ENCODE measurements at regions not wholly inside any gene's neighbourhood (a gene's known extent, or its start where the extent isn't known, plus 50 kb on each side); places are given as distances from the start of the nearest gene placed in this dataset.
A peak's percentile ranks its signal among the peaks of the same experiment; 100 is the strongest.

- intact Hi-C loops (cut with micrococcal nuclease), result loop anchor here (1.0 to 5.0 kb wide), 18 partner anchors 50 to 578 kb away; partner anchors contain the start of gene KCNJ1
- peaks cover 1% of the 10 kb centered on the region for H3K27me3 Mint-ChIP-seq (ENCODE audit: insufficient read depth)
- H3K9me3 Mint-ChIP-seq, result no peaks in the 10 kb centered on the region
- H3K27ac Mint-ChIP-seq, result peak overlapping the region; percentile 98
- H3K4me1 Mint-ChIP-seq (ENCODE audit: low read depth), result peaks cover 93% of the 10 kb centered on the region
- H3K36me3 Mint-ChIP-seq (ENCODE audit: low read depth), result peaks cover 4% of the 10 kb centered on the region
- peak overlapping the region; percentile 55 for H3K4me3 Mint-ChIP-seq
- peak; percentile 57 for DNase-seq (ENCODE audit: low spot score)
These were observed 298.3 kb downstream of the ETS1 start for GRCh38 chr11:128289048-128289447.

GRCh38 chr11:128288368-128288767 lies 299.0 kb downstream of the ETS1 start:
- intact Hi-C loops (cut with micrococcal nuclease), result loop anchor here (2.0 to 5.0 kb wide), 3 partner anchors 106 to 579 kb away; partner anchors contain the start of gene KCNJ1

GRCh38 chr11:128285321-128285720 lies 302.0 kb downstream of the ETS1 start:
- peaks cover 3% of the 10 kb centered on the region for H3K27me3 Mint-ChIP-seq (ENCODE audit: insufficient read depth)
- no peaks in the 10 kb centered on the region for H3K9me3 Mint-ChIP-seq
- no peak overlapping the region for H3K4me3 Mint-ChIP-seq
- no peak overlapping the region for H3K27ac Mint-ChIP-seq
- peaks cover 56% of the 10 kb centered on the region for H3K4me1 Mint-ChIP-seq (ENCODE audit: low read depth)
- no peaks in the 10 kb centered on the region for H3K36me3 Mint-ChIP-seq (ENCODE audit: low read depth)
- intact Hi-C loops (cut with micrococcal nuclease), result loop anchor here (5.0 kb wide), 2 partner anchors 452 to 582 kb away; partner anchors contain the start of gene KCNJ1
- no peak for DNase-seq (ENCODE audit: low spot score)

More at GRCh38 chr11:128288368-128288767, 299.0 kb downstream of the ETS1 start:
- no peaks in the 10 kb centered on the region for H3K9me3 Mint-ChIP-seq
- peak overlapping the region; percentile 98 for H3K27ac Mint-ChIP-seq
- H3K27me3 Mint-ChIP-seq (ENCODE audit: insufficient read depth), result peaks cover 1% of the 10 kb centered on the region
- DNase-seq (ENCODE audit: low spot score), result no peak
- H3K4me3 Mint-ChIP-seq, result peak overlapping the region; percentile 55
- peaks cover 87% of the 10 kb centered on the region for H3K4me1 Mint-ChIP-seq (ENCODE audit: low read depth)
- peaks cover 2% of the 10 kb centered on the region for H3K36me3 Mint-ChIP-seq (ENCODE audit: low read depth)

GRCh38 chr11:128284634-128285033 lies 302.7 kb downstream of the ETS1 start:
- Mint-ChIP-seq H3K9me3 (no peaks in the 10 kb centered on the region), H3K4me3 (peak overlapping the region; percentile 24), H3K27ac (no peak overlapping the region), H3K4me1 (ENCODE audit: low read depth) (peaks cover 49% of the 10 kb centered on the region), H3K27me3 (ENCODE audit: insufficient read depth) (peaks cover 3% of the 10 kb centered on the region), H3K36me3 (ENCODE audit: low read depth) (no peaks in the 10 kb centered on the region)
- DNase-seq (ENCODE audit: low spot score), result no peak
- intact Hi-C loops (cut with micrococcal nuclease), result loop anchor here (5.0 kb wide), 2 partner anchors 453 to 583 kb away; partner anchors contain the start of gene KCNJ1

- DNase-seq (ENCODE audit: low spot score), result no peak
- H3K27ac Mint-ChIP-seq, result no peak overlapping the region
- H3K27me3 Mint-ChIP-seq (ENCODE audit: insufficient read depth), result peaks cover 3% of the 10 kb centered on the region
- no peaks in the 10 kb centered on the region for H3K9me3 Mint-ChIP-seq
- H3K36me3 Mint-ChIP-seq (ENCODE audit: low read depth), result no peaks in the 10 kb centered on the region
- intact Hi-C loops (cut with micrococcal nuclease), result no loop called here
- peaks cover 37% of the 10 kb centered on the region for H3K4me1 Mint-ChIP-seq (ENCODE audit: low read depth)
- no peak overlapping the region for H3K4me3 Mint-ChIP-seq
These were observed 303.9 kb downstream of the ETS1 start for GRCh38 chr11:128283451-128283850.

- H3K27me3 Mint-ChIP-seq (ENCODE audit: insufficient read depth), result peaks cover 3% of the 10 kb centered on the region
- H3K9me3 Mint-ChIP-seq, result no peaks in the 10 kb centered on the region
- H3K27ac Mint-ChIP-seq, result no peak overlapping the region
- intact Hi-C loops (cut with micrococcal nuclease), result no loop called here
- H3K4me3 Mint-ChIP-seq, result no peak overlapping the region
- H3K4me1 Mint-ChIP-seq (ENCODE audit: low read depth), result peaks cover 23% of the 10 kb centered on the region
- DNase-seq (ENCODE audit: low spot score), result no peak
- no peaks in the 10 kb centered on the region for H3K36me3 Mint-ChIP-seq (ENCODE audit: low read depth)
These were observed 305.3 kb downstream of the ETS1 start for GRCh38 chr11:128282053-128282452.

- no peak for DNase-seq (ENCODE audit: low spot score)
- Mint-ChIP-seq H3K4me3 (no peak overlapping the region), H3K9me3 (peaks cover 4% of the 10 kb centered on the region), H3K27me3 (ENCODE audit: insufficient read depth) (peaks cover 6% of the 10 kb centered on the region), H3K4me1 (ENCODE audit: low read depth) (peaks cover 2% of the 10 kb centered on the region), H3K27ac (no peak overlapping the region), H3K36me3 (ENCODE audit: low read depth) (peaks cover 2% of the 10 kb centered on the region)
- intact Hi-C loops (cut with micrococcal nuclease), result no loop called here
These were observed 307.5 kb downstream of the ETS1 start for GRCh38 chr11:128279866-128280265.

GRCh38 chr11:128273736-128274135 lies 313.6 kb downstream of the ETS1 start:
- DNase-seq (ENCODE audit: low spot score), result no peak
- peaks cover 16% of the 10 kb centered on the region for H3K4me1 Mint-ChIP-seq (ENCODE audit: low read depth)
- intact Hi-C loops (cut with micrococcal nuclease), result no loop called here
- peaks cover 5% of the 10 kb centered on the region for H3K27me3 Mint-ChIP-seq (ENCODE audit: insufficient read depth)
- H3K9me3 Mint-ChIP-seq, result peaks cover 4% of the 10 kb centered on the region
- peaks cover 5% of the 10 kb centered on the region for H3K36me3 Mint-ChIP-seq (ENCODE audit: low read depth)
- H3K27ac Mint-ChIP-seq, result no peak overlapping the region
- H3K4me3 Mint-ChIP-seq, result no peak overlapping the region

GRCh38 chr11:128271401-128271800 lies 316.0 kb downstream of the ETS1 start:
- Mint-ChIP-seq H3K27ac (no peak overlapping the region), H3K27me3 (ENCODE audit: insufficient read depth) (peaks cover 3% of the 10 kb centered on the region), H3K36me3 (ENCODE audit: low read depth) (peaks cover 5% of the 10 kb centered on the region), H3K4me1 (ENCODE audit: low read depth) (peaks cover 16% of the 10 kb centered on the region), H3K4me3 (no peak overlapping the region), H3K9me3 (no peaks in the 10 kb centered on the region)
- no peak for DNase-seq (ENCODE audit: low spot score)
- intact Hi-C loops (cut with micrococcal nuclease), result no loop called here

- Mint-ChIP-seq H3K9me3 (no peaks in the 10 kb centered on the region), H3K27me3 (ENCODE audit: insufficient read depth) (peaks cover 3% of the 10 kb centered on the region), H3K36me3 (ENCODE audit: low read depth) (peaks cover 3% of the 10 kb centered on the region), H3K4me3 (no peak overlapping the region), H3K4me1 (ENCODE audit: low read depth) (peaks cover 16% of the 10 kb centered on the region), H3K27ac (no peak overlapping the region)
- no peak for DNase-seq (ENCODE audit: low spot score)
- intact Hi-C loops (cut with micrococcal nuclease), result no loop called here
These were observed 317.9 kb downstream of the ETS1 start for GRCh38 chr11:128269466-128269865.

- intact Hi-C loops (cut with micrococcal nuclease), result no loop called here
- no peaks in the 10 kb centered on the region for H3K9me3 Mint-ChIP-seq
- no peak overlapping the region for H3K27ac Mint-ChIP-seq
- no peak for DNase-seq (ENCODE audit: low spot score)
- H3K4me3 Mint-ChIP-seq, result no peak overlapping the region
- peaks cover 6% of the 10 kb centered on the region for H3K4me1 Mint-ChIP-seq (ENCODE audit: low read depth)
- peaks cover 3% of the 10 kb centered on the region for H3K36me3 Mint-ChIP-seq (ENCODE audit: low read depth)
- H3K27me3 Mint-ChIP-seq (ENCODE audit: insufficient read depth), result peaks cover 13% of the 10 kb centered on the region
These were observed 320.5 kb downstream of the ETS1 start for GRCh38 chr11:128266893-128267292.

- Mint-ChIP-seq H3K36me3 (ENCODE audit: low read depth) (no peaks in the 10 kb centered on the region), H3K4me1 (ENCODE audit: low read depth) (no peaks in the 10 kb centered on the region), H3K27ac (no peak overlapping the region), H3K27me3 (ENCODE audit: insufficient read depth) (peaks cover 13% of the 10 kb centered on the region), H3K4me3 (no peak overlapping the region), H3K9me3 (no peaks in the 10 kb centered on the region)
- no peak for DNase-seq (ENCODE audit: low spot score)
- intact Hi-C loops (cut with micrococcal nuclease), result no loop called here
These were observed 324.7 kb downstream of the ETS1 start for GRCh38 chr11:128262463-128263345.

- H3K27me3 Mint-ChIP-seq (ENCODE audit: insufficient read depth), result peaks cover 12% of the 10 kb centered on the region
- no peak overlapping the region for H3K4me3 Mint-ChIP-seq
- no peaks in the 10 kb centered on the region for H3K9me3 Mint-ChIP-seq
- H3K4me1 Mint-ChIP-seq (ENCODE audit: low read depth), result no peaks in the 10 kb centered on the region
- intact Hi-C loops (cut with micrococcal nuclease), result no loop called here
- no peak overlapping the region for H3K27ac Mint-ChIP-seq
- no peak for DNase-seq (ENCODE audit: low spot score)
- no peaks in the 10 kb centered on the region for H3K36me3 Mint-ChIP-seq (ENCODE audit: low read depth)
These were observed 326.3 kb downstream of the ETS1 start for GRCh38 chr11:128261011-128261421.

All from activated T-helper 1 cell treated with anti-CD3 and anti-CD28 coated beads, Interleukin-12 subunit alpha, Interleukin-12 subunit beta, Interleukin-2, Interleukin-4 antibody, amounts not matched to agents 30 ng/mL and 10 ng/mL and 1 ng/mL, durations not matched to agents 14 hours and 24 hours and 36 hours (primary cell).